ENCODE measurements at regions not wholly inside any gene's neighbourhood (a gene's known extent, or its start where the extent isn't known, plus 50 kb on each side); places are given as distances from the start of the nearest gene placed in this dataset.

DNA sequence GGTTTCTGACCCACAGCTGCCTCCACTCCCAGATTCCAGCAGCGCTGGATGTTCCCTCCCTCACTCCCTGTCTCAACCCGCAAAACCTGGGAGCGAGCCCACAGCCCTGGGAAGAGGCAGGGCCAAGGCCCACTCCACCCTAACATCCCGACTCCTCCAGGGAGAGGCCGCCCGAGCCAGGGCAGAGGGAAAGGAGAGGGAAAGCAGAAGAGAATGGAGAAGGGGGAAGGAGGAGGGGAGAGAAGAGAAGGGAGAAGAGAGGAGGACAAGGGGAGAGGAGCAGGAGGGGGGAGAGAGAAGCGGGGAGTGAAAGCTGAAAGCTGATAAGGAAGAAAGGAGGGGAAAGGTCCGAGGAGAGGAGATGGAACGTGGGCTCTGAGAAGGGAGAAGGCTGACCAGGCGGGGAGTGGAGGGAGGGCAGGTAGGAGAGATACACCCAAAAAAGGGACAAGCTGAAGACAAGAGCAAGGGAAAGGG lies 120.2 kb upstream of the PJA1 start:
- TF ChIP-seq, protein P1, sequence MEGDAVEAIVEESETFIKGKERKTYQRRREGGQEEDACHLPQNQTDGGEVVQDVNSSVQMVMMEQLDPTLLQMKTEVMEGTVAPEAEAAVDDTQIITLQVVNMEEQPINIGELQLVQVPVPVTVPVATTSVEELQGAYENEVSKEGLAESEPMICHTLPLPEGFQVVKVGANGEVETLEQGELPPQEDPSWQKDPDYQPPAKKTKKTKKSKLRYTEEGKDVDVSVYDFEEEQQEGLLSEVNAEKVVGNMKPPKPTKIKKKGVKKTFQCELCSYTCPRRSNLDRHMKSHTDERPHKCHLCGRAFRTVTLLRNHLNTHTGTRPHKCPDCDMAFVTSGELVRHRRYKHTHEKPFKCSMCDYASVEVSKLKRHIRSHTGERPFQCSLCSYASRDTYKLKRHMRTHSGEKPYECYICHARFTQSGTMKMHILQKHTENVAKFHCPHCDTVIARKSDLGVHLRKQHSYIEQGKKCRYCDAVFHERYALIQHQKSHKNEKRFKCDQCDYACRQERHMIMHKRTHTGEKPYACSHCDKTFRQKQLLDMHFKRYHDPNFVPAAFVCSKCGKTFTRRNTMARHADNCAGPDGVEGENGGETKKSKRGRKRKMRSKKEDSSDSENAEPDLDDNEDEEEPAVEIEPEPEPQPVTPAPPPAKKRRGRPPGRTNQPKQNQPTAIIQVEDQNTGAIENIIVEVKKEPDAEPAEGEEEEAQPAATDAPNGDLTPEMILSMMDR (IDR thresholded peaks at IDR 0.05): no peak
- TF ChIP-seq POLR2A (IDR thresholded peaks at IDR 0.05): no peak
